ENCODE measurements at regions not wholly inside any gene's neighbourhood (a gene's known extent, or its start where the extent isn't known, plus 50 kb on each side); places are given as distances from the start of the nearest gene placed in this dataset.

DNA sequence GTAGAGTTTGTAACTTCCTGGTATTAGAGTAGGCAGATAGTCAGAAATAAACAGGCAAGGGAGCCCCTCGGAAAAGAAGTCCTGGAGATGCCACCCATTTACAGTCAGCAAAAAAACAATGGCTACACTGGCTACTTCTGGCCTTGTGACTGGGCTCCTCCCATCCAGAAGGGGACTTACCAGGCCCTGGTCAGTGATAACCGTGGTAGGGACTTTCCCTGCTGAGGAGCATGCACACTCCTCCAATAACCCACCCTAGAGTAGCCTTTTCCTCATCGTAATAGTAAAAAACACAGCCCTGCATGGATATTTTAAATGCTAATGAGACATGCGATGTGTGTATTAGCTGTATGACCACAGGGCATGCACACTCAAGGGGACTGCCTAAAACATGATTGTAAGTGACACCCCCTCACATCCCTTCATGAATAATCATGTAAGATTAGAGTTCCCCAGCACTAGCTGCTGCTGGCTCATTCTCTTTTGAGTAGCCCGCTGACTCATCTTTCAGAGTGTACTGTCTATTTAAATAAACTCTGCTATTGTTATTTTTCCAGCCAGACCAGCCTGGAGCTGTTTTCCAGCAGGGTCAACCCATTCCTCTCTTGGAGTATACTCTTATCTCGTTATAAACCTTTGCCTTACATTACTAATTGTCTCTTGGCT, 413.8 kb upstream of the TMTC1 start:
- Histone ChIP-seq H3K4me3 (ENCODE audit: low read length, poor library complexity, severe bottlenecking) (no peak overlapping the region), H3K4me2 (ENCODE audit: low read depth, low read length, poor library complexity, severe bottlenecking) (no peak overlapping the region), H3F3A (ENCODE audit: low read depth) (no peaks in the 10 kb centered on the region), H4K20me1 (ENCODE audit: insufficient read depth, low read length, poor library complexity, severe bottlenecking) (no peaks in the 10 kb centered on the region), H3K9me3 (ENCODE audit: insufficient read depth, low read depth, low read length) (no peaks in the 10 kb centered on the region), H3K9me2 (replicated peaks; ENCODE audit: low read depth, low read length) (no peaks in the 10 kb centered on the region), H3K4me1 (ENCODE audit: insufficient read depth, low read length, poor library complexity, severe bottlenecking) (no peaks in the 10 kb centered on the region), H3K79me2 (ENCODE audit: insufficient read depth, low read length) (no peaks in the 10 kb centered on the region), H3K36me3 (ENCODE audit: insufficient read depth, low read length) (no peaks in the 10 kb centered on the region), H3K9ac (ENCODE audit: low read depth, low read length, poor library complexity, severe bottlenecking) (no peak overlapping the region), H3K27me3 (ENCODE audit: insufficient read depth, low read length, poor library complexity, severe bottlenecking) (no peaks in the 10 kb centered on the region), H2AFZ (ENCODE audit: low read length) (no peak overlapping the region)
- TF ChIP-seq, protein P1, sequence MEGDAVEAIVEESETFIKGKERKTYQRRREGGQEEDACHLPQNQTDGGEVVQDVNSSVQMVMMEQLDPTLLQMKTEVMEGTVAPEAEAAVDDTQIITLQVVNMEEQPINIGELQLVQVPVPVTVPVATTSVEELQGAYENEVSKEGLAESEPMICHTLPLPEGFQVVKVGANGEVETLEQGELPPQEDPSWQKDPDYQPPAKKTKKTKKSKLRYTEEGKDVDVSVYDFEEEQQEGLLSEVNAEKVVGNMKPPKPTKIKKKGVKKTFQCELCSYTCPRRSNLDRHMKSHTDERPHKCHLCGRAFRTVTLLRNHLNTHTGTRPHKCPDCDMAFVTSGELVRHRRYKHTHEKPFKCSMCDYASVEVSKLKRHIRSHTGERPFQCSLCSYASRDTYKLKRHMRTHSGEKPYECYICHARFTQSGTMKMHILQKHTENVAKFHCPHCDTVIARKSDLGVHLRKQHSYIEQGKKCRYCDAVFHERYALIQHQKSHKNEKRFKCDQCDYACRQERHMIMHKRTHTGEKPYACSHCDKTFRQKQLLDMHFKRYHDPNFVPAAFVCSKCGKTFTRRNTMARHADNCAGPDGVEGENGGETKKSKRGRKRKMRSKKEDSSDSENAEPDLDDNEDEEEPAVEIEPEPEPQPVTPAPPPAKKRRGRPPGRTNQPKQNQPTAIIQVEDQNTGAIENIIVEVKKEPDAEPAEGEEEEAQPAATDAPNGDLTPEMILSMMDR (conservative IDR thresholded peaks at IDR 0.05; ENCODE audit: low read length), result no peak
- no peak for TF ChIP-seq EZH2phosphoT487 (IDR thresholded peaks at IDR 0.05; ENCODE audit: borderline replicate concordance)

DNA sequence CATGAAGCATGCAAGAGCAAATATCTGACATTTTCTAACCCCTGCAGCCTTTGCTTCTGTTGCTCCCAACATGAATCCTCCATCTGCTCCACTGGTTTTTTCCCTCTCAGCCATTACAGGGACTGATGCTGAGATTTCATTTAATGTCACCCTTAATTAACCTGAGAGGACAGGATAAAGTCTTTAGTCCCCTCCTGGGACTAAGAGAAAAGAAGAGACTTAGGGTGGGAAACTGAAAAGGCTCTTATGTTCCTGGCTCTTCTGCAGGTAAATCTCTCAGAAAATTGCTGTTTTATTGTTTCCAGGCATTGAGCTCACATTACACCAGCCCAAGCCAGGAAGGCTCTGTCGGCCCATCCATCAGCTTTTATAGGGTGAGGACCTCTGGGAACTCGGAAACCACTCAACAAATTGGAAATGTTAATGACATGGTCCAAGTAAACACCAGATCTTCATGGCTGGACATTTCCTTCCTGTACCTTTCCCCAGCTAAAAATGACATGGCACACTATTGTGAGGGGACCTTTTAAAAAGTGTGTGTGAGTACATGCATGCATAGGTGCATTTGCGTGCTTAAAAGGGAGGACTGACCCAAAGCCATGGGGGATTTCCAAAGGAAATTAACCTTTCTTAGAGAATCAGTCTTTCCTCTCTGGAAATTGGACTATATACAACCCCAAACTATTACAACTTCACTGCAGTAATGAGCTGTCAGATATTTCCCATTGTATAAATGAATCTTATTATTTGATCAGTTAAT, 408.1 kb upstream of the TMTC1 start:
- TF ChIP-seq EZH2phosphoT487 (IDR thresholded peaks at IDR 0.05; ENCODE audit: borderline replicate concordance), result no peak
- TF ChIP-seq, protein P1 (conservative IDR thresholded peaks at IDR 0.05; ENCODE audit: low read length), result no peak
- Histone ChIP-seq H3K4me3 (ENCODE audit: low read length, poor library complexity, severe bottlenecking) (no peak overlapping the region), H3F3A (ENCODE audit: low read depth) (no peaks in the 10 kb centered on the region), H3K9ac (ENCODE audit: low read depth, low read length, poor library complexity, severe bottlenecking) (no peak overlapping the region), H3K9me2 (replicated peaks; ENCODE audit: low read depth, low read length) (no peaks in the 10 kb centered on the region), H3K9me3 (ENCODE audit: insufficient read depth, low read depth, low read length) (no peaks in the 10 kb centered on the region), H3K27me3 (ENCODE audit: insufficient read depth, low read length, poor library complexity, severe bottlenecking) (no peaks in the 10 kb centered on the region), H4K20me1 (ENCODE audit: insufficient read depth, low read length, poor library complexity, severe bottlenecking) (no peaks in the 10 kb centered on the region), H3K4me1 (ENCODE audit: insufficient read depth, low read length, poor library complexity, severe bottlenecking) (no peaks in the 10 kb centered on the region), H3K4me2 (ENCODE audit: low read depth, low read length, poor library complexity, severe bottlenecking) (no peak overlapping the region), H2AFZ (ENCODE audit: low read length) (no peak overlapping the region), H3K79me2 (ENCODE audit: insufficient read depth, low read length) (no peaks in the 10 kb centered on the region), H3K36me3 (ENCODE audit: insufficient read depth, low read length) (no peaks in the 10 kb centered on the region)

DNA sequence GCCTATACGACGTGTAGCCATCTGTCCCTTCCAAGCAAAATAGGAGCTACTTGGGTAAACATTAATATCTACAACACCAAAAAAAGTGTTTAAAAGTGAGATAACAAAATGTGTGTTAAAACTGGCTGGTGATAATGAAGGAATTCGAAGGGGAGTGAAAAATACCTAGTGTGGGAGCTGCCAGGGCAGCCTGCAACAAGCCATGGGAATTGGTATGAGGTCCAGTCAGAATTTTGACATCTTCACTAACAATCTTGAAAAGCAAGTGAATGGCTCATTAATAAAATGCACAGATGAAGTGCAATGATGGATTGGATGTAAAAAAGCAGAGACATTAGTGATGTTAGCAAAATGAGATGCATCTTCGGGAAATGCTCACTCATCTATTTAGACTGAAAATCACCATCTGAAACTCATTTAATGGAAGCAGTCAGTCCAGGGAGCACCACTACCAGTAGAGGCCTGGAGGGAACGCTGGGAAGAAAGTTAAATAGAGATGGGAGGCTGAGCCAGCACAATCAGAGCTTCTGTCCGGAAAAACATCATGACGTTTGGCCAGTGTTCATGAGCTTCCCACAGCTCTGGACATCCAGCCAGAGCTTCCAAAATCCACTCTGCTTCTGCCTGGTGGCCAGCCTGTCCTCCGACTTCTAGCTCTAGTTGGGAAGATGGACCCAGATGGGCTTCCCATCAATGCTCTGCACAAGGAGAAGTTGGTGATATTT, 405.0 kb upstream of the TMTC1 start:
- Histone ChIP-seq H3K4me1 (ENCODE audit: insufficient read depth, low read length, poor library complexity, severe bottlenecking) (no peaks in the 10 kb centered on the region), H3K36me3 (ENCODE audit: insufficient read depth, low read length) (no peaks in the 10 kb centered on the region), H3K9ac (ENCODE audit: low read depth, low read length, poor library complexity, severe bottlenecking) (no peak overlapping the region), H3F3A (ENCODE audit: low read depth) (no peaks in the 10 kb centered on the region), H3K4me2 (ENCODE audit: low read depth, low read length, poor library complexity, severe bottlenecking) (no peak overlapping the region), H3K79me2 (ENCODE audit: insufficient read depth, low read length) (no peaks in the 10 kb centered on the region), H3K27me3 (ENCODE audit: insufficient read depth, low read length, poor library complexity, severe bottlenecking) (no peaks in the 10 kb centered on the region), H3K9me2 (replicated peaks; ENCODE audit: low read depth, low read length) (no peaks in the 10 kb centered on the region), H2AFZ (ENCODE audit: low read length) (no peak overlapping the region), H3K9me3 (ENCODE audit: insufficient read depth, low read depth, low read length) (no peaks in the 10 kb centered on the region), H3K4me3 (ENCODE audit: low read length, poor library complexity, severe bottlenecking) (no peak overlapping the region), H4K20me1 (ENCODE audit: insufficient read depth, low read length, poor library complexity, severe bottlenecking) (no peaks in the 10 kb centered on the region)
- TF ChIP-seq EZH2phosphoT487 (IDR thresholded peaks at IDR 0.05; ENCODE audit: borderline replicate concordance), result no peak
- TF ChIP-seq, protein P1 (conservative IDR thresholded peaks at IDR 0.05; ENCODE audit: low read length), result no peak

All from Loucy (cell line).